ENCODE measurements at regions not wholly inside any gene's neighbourhood (a gene's known extent, or its start where the extent isn't known, plus 50 kb on each side); places are given as distances from the start of the nearest gene placed in this dataset.
"Not testable (repeated sequence)": the region's sequence is repeated elsewhere in the genome, so short reads cannot be mapped to it uniquely, and the experiment has no call there.

DNA sequence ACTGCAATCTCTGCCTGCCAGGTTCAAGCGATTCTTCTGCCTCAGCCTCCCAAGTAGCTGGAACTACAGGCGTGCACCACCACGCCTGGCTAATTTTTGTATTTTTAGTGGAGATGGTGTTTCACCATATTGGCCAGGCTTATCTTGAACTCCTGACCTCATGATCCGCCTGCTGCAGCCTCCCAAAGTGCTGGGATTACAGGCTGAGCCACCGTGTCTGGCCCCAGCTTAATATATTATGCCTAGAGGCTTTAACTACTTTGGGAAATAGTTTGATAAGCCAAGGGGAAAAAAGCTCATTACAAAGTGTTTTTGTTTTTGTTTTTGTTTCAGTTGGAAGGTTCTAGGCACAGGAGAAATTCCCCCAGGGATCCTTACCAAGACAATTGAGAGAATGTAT, 184.2 kb upstream of the FAM241A start:
- H3K36me3 Mint-ChIP-seq (ENCODE audit: low read depth); H3K27ac Mint-ChIP-seq; H3K4me3 Mint-ChIP-seq; DNase-seq (ENCODE audit: low spot score); H3K4me1 Mint-ChIP-seq (ENCODE audit: low read depth); H3K27me3 Mint-ChIP-seq (ENCODE audit: low read depth); H3K9me3 Mint-ChIP-seq: not testable (repeated sequence)

DNA sequence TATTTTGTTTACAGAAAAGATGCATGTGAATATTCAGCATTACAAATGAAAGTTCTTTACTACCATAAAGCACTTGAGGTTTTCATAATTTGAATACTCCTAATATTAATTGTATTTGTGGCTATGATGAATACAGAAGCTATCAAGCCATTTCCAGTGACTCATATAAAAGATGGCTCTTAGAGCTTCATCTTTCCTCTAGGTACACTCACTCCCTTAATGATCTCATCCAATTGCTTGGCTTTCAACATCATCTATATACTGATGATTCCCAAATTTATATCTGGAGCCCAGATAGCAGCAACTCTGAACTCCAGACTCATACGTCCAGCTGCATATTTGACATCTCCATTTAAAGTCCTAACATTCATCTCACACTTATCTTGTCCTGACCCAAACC, 183.4 kb upstream of the FAM241A start:
- Mint-ChIP-seq H3K27ac (no peak overlapping the region), H3K36me3 (ENCODE audit: low read depth) (no peaks in the 10 kb centered on the region), H3K9me3 (no peaks in the 10 kb centered on the region), H3K4me3 (no peak overlapping the region), H3K27me3 (ENCODE audit: low read depth) (no peaks in the 10 kb centered on the region), H3K4me1 (ENCODE audit: low read depth) (no peaks in the 10 kb centered on the region)
- DNase-seq (ENCODE audit: low spot score): no peak

DNA sequence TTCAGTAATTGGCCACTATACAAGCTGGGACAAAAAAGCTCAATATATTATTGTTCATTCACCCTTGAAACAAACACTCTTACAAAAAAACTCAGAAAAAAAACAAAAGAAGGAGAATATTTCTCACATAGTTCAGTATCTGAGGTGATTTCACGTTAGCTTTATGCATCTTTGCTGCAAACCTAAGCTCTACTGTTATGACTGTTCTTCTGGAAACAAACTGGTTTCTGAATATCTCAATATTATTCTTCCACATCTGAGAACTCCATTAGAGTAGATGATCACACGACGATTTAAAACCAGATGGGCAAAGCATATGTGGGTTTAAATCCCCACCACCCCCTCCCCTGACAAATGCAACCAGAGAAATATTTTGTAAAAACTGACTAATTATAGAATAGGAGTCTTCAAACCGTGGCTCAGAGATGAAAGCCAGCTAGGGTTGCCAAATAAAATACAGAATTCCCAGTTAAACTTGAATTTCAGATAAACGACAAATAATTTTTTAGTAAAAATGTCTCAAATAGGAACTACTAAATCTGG, 182.0 kb upstream of the FAM241A start:
- H3K36me3 Mint-ChIP-seq (ENCODE audit: low read depth): no peaks in the 10 kb centered on the region
- no peaks in the 10 kb centered on the region for H3K9me3 Mint-ChIP-seq
- no peaks in the 10 kb centered on the region for H3K27me3 Mint-ChIP-seq (ENCODE audit: low read depth)
- H3K27ac Mint-ChIP-seq: no peak overlapping the region
- H3K4me1 Mint-ChIP-seq (ENCODE audit: low read depth): no peaks in the 10 kb centered on the region
- no peak overlapping the region for H3K4me3 Mint-ChIP-seq
- no peak for DNase-seq (ENCODE audit: low spot score)

DNA sequence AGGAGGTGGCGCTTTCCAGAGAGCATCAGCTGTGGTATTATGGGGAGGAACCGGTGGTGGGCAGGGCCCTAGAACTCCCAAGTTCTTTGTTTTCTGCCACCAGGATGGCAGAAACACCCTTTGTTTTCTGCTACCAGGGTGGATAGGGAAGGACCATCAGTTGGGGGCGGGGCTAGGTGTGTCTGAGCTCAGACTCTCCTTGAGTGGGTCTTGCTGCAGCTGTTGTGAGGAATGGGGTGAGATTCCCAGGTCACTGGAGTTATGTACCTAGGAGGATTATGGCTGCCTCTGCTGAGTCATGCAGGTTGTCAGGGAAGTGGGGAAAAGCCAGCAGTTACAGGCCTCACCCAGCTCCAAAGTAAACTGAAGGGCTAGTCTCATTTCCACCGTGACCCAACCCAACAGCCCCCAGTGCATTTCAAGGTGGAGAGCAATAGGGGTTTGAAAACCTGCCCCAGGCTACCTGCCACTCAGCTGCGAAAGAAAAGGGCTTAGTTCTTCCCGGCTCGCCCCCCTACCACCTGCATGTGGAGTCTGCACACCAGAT, 167.8 kb upstream of the FAM241A start:
- Mint-ChIP-seq H3K4me3 (no peak overlapping the region), H3K36me3 (ENCODE audit: low read depth) (no peaks in the 10 kb centered on the region), H3K27me3 (ENCODE audit: low read depth) (no peaks in the 10 kb centered on the region), H3K9me3 (no peaks in the 10 kb centered on the region), H3K27ac (no peak overlapping the region), H3K4me1 (ENCODE audit: low read depth) (no peaks in the 10 kb centered on the region)
- no peak for DNase-seq (ENCODE audit: low spot score)

DNA sequence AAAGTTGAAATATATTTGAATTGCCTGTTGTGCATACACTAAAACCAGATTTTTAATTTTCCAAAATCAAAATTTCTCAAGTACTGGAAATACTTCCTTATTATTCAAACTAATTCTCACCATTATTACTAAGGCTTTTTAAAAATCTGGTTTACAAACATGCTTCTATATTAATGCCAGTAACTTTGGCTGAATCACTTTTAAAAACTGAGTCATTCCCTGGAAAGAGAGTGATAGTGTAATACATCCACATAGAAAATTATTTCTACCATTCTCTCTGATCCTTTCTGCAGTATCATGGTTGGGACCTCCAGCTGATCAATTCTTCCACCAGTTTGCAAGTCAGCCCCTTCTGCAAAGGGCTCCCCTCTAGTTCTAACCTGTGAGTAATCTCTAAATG, 165.3 kb upstream of the FAM241A start:
- Mint-ChIP-seq H3K9me3 (no peaks in the 10 kb centered on the region), H3K4me1 (ENCODE audit: low read depth) (no peaks in the 10 kb centered on the region), H3K4me3 (no peak overlapping the region), H3K36me3 (ENCODE audit: low read depth) (no peaks in the 10 kb centered on the region), H3K27ac (no peak overlapping the region), H3K27me3 (ENCODE audit: low read depth) (no peaks in the 10 kb centered on the region)
- DNase-seq (ENCODE audit: low spot score): no peak

DNA sequence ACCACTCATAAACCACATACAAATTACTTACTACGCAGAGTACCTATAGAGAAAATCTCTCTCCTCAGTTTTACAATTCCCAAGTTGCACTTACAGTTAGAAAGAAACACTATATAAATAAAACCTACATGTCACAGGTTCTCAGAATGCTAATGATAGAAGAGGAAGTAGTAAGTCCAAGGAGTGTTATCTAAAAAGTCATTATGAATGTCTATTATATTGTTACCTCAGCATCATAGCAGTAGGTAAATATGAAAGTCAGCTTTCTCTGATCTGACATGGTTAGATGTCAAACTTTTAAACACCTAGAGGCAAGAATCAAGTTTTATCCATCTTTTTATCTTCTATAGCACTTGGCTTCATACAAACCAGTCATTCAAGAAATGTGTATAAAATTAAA, 163.2 kb upstream of the FAM241A start:
- Mint-ChIP-seq H3K4me3 (no peak overlapping the region), H3K27me3 (ENCODE audit: low read depth) (peaks cover 9% of the 10 kb centered on the region)
- no peak for DNase-seq (ENCODE audit: low spot score)

DNA sequence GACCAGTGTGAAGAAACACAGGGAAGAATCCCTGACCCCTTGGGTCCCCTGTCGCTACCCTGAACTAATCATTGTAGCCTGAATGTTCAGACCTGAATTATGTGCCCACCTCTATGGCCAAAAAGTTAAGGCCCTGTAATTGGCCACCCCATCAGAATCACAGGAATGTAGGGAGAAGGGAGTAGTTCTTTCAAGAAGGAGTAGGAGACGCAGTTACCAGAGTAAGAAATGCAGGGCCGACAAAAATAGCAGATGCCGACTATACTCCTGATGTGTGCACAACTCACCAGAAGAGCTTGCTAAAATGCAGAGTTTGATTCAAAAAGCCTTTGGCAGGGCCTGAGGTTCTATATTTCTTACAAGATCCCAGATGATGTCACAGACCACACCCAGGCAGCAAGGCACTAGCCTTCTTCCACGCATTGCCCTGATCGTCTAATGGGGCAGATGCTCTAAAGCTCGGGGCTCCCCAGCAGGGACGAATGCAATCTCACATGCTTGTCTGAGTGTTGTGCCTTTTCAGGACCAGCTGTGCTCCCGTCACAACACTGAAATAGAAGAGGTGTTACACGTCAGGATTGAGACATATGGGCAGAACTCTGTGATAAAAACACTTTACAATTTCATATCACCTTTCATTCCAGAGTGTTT, 161.0 kb upstream of the FAM241A start:
- Mint-ChIP-seq H3K27ac (no peak overlapping the region), H3K27me3 (ENCODE audit: low read depth) (peaks cover 9% of the 10 kb centered on the region), H3K9me3 (no peaks in the 10 kb centered on the region), H3K36me3 (ENCODE audit: low read depth) (no peaks in the 10 kb centered on the region), H3K4me1 (ENCODE audit: low read depth) (no peaks in the 10 kb centered on the region), H3K4me3 (no peak overlapping the region)
- DNase-seq (ENCODE audit: low spot score): no peak

More for the DNA sequence above, 163.2 kb upstream of the FAM241A start:
- H3K27ac Mint-ChIP-seq: no peak overlapping the region
- no peaks in the 10 kb centered on the region for H3K36me3 Mint-ChIP-seq (ENCODE audit: low read depth)
- no peaks in the 10 kb centered on the region for H3K4me1 Mint-ChIP-seq (ENCODE audit: low read depth)
- H3K9me3 Mint-ChIP-seq: no peaks in the 10 kb centered on the region

DNA sequence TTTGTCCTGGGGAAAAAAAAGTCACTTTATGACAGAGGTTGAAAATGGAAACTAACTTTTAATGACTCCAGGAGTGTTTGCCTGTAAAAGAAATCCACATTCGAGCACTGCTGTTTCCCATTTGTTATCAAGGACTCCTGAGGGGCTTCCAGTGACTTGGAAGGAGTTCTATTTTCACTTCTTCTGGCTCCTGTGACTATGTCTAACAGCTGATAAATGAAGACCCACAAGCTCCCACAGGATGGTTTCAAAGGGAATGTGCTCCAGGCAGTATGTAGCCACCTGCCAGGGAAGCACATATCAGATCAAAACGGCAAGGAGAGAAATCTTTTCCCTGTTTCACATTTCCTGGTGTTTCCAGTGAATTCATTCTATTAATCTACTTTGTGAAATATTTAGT, 159.8 kb upstream of the FAM241A start:
- Mint-ChIP-seq H3K4me3 (no peak overlapping the region), H3K27me3 (ENCODE audit: low read depth) (peaks cover 9% of the 10 kb centered on the region), H3K9me3 (no peaks in the 10 kb centered on the region), H3K4me1 (ENCODE audit: low read depth) (no peaks in the 10 kb centered on the region), H3K36me3 (ENCODE audit: low read depth) (no peaks in the 10 kb centered on the region), H3K27ac (no peak overlapping the region)
- DNase-seq (ENCODE audit: low spot score): no peak

DNA sequence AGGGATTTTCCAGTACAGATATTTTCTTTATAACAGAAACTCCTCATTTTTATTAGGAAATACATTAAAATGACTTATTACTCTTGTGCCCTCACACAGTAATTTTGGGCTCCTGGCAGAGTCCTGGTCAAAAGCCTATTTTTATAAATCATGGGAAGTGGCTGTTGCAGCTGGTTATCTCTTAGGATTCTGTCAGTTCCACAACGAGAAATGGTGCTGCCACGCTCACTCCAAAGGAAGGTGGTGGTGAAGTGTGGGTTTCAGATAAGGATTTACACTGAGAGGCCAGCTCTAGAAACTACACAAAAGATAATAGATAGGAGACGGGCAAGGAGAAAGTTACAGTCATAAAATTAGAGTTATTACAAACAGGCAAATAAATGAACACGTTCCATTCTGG, 159.2 kb upstream of the FAM241A start:
- no peak for DNase-seq (ENCODE audit: low spot score)
- Mint-ChIP-seq H3K4me1 (ENCODE audit: low read depth) (no peaks in the 10 kb centered on the region), H3K36me3 (ENCODE audit: low read depth) (no peaks in the 10 kb centered on the region), H3K9me3 (no peaks in the 10 kb centered on the region), H3K27me3 (ENCODE audit: low read depth) (peaks cover 9% of the 10 kb centered on the region), H3K4me3 (no peak overlapping the region), H3K27ac (no peak overlapping the region)

DNA sequence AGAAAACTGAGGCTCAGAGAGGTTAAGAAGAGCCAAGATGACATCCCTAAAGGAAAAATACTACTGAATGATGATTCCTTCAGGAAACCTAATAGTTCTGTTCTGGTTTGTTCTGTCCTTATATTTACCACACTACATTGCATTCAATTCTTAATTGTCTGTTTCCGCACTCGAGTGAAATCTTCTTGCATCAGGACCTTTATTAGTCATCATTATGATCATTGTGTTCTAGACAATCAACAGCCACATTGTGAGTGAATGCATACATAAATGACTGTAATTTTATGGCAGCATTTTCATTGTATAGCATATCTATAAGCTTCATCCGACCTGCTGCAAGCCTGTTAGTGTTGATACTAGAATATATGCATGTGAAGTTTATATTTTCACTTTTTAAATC, 156.7 kb upstream of the FAM241A start:
- Mint-ChIP-seq H3K4me1 (ENCODE audit: low read depth) (no peaks in the 10 kb centered on the region), H3K4me3 (no peak overlapping the region), H3K36me3 (ENCODE audit: low read depth) (no peaks in the 10 kb centered on the region), H3K27ac (no peak overlapping the region), H3K27me3 (ENCODE audit: low read depth) (peaks cover 9% of the 10 kb centered on the region), H3K9me3 (no peaks in the 10 kb centered on the region)
- no peak for DNase-seq (ENCODE audit: low spot score)

DNA sequence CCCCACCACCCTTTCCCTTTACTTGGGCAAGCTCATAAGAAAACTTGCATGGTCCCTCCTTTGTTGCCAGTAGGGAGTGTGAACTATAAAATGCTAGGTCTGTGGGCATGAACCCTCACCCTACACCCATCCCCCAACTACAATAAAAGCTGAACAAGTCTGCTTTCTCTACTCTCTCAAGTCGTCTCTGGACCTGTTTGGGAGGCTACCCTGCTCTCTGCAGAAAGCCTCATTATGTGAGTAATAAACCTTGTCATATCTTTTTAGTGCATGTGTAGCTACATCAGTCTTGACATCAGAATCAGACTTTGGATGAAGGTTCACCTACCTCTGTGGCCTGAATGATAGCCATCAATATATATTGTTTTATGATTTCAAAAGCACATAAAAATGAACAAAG, 155.4 kb upstream of the FAM241A start:
- Mint-ChIP-seq H3K27ac (no peak overlapping the region), H3K27me3 (ENCODE audit: low read depth) (peaks cover 9% of the 10 kb centered on the region), H3K4me1 (ENCODE audit: low read depth) (no peaks in the 10 kb centered on the region), H3K4me3 (no peak overlapping the region), H3K9me3 (no peaks in the 10 kb centered on the region), H3K36me3 (ENCODE audit: low read depth) (no peaks in the 10 kb centered on the region)
- no peak for DNase-seq (ENCODE audit: low spot score)

DNA sequence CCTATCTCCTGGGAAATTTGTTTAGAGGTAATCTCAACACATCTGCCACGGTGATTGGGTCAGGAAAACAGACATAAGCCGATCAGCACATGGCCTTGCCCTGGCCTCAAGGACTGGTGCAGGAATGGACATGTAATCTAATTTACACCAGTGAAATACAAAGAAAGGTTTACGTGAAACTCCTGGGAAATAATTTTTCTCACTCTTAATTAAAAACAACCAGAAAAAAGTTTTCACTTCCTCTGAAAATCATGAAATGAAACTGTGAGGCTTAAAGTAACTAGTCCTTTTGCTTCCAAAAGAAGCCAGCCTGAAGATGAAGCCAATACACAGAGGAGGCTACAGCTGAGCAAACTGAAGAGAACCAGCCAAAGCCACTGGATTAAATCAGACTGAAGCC, 154.1 kb upstream of the FAM241A start:
- H3K4me1 Mint-ChIP-seq (ENCODE audit: low read depth): no peaks in the 10 kb centered on the region
- H3K36me3 Mint-ChIP-seq (ENCODE audit: low read depth): no peaks in the 10 kb centered on the region
- no peak for DNase-seq (ENCODE audit: low spot score)
- no peak overlapping the region for H3K4me3 Mint-ChIP-seq
- peaks cover 5% of the 10 kb centered on the region for H3K27me3 Mint-ChIP-seq (ENCODE audit: low read depth)
- no peak overlapping the region for H3K27ac Mint-ChIP-seq
- H3K9me3 Mint-ChIP-seq: no peaks in the 10 kb centered on the region

DNA sequence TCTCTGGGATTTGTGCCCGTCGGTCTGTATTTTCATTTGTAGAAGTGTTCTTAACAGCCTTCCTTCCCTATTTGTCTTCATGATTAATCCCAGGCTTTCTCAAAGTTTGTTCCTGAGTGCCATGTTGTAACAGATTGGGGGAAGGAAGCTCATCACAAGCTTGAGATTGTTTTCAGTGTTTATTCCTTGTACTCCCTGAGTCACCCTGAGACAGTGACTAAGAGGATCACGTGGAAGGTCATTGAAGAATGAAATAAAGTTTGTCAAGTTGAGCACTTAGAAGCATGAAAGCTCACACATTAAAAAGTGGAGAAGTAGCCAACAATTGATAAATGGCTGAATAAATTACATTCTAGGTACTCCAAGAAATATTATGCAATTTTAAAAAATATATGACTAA, 153.5 kb upstream of the FAM241A start:
- Mint-ChIP-seq H3K4me1 (ENCODE audit: low read depth) (no peaks in the 10 kb centered on the region), H3K9me3 (no peaks in the 10 kb centered on the region), H3K36me3 (ENCODE audit: low read depth) (no peaks in the 10 kb centered on the region), H3K27ac (no peak overlapping the region), H3K4me3 (no peak overlapping the region), H3K27me3 (ENCODE audit: low read depth) (no peaks in the 10 kb centered on the region)
- no peak for DNase-seq (ENCODE audit: low spot score)

DNA sequence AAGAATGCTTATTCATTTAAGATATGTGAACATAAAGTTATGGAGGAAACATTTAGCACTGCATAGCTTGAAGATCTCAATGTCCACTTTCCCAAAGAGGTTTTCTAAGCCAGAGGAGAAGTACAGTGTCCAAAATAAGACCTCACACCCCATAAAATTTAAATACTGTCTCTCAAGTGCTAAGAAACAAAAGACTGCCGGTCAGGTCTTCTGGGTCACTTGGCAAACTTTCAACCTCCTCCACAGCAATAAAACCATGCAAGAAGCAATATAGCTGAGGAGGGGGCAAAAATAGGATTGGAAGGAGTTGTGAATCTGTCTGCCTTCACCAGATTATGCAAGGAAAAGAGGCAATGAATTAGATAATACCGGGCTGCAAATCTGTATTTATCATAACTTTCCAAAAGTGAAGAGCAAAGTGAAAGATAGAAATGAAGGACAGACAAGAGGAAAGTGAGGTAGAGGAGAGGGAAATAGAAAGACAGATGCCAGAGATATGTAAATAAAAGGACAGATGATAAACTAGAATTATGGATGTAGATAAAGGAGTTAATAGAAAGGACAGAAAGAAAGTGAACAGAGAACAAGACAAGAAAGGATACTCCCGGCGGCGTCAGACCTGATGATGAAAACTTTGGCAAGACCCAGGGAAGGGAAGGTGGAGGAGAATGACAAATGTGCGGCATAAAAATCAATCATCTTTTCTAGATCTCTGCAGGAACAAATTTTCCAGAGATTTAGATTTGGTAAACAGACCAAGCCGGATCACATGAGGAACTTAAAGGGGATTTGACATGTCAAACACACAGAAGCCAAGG, 152.7 kb upstream of the FAM241A start:
- no peak for DNase-seq (ENCODE audit: low spot score)
- no peaks in the 10 kb centered on the region for H3K9me3 Mint-ChIP-seq
- H3K27ac Mint-ChIP-seq: no peak overlapping the region
- H3K36me3 Mint-ChIP-seq (ENCODE audit: low read depth): no peaks in the 10 kb centered on the region
- H3K4me3 Mint-ChIP-seq: no peak overlapping the region
- H3K27me3 Mint-ChIP-seq (ENCODE audit: low read depth): no peaks in the 10 kb centered on the region
- no peaks in the 10 kb centered on the region for H3K4me1 Mint-ChIP-seq (ENCODE audit: low read depth)

Data from T-helper 2 cell treated with Interferon-gamma antibody and Interleukin-4, amounts not matched to agents 5 μg/mL and 100 μg/mL, for 36 hours (primary cell).